HG02588 (cell line): ENCODE measurements at regions not wholly inside any gene's neighbourhood (a gene's known extent, or its start where the extent isn't known, plus 50 kb on each side); places are given as distances from the start of the nearest gene placed in this dataset.
"Not testable (repeated sequence)": the region's sequence is repeated elsewhere in the genome, so short reads cannot be mapped to it uniquely, and the experiment has no call there.

Experiments used
- ATAC-seq: cut with Tn5 transposase; IDR thresholded peaks from one replicate; pipeline ENCODE4 v1.9.1; 2021; ENCODE audit warnings: mild to moderate bottlenecking, moderate library complexity; ENCODE audit not compliant: unreplicated experiment

- ATAC-seq: no peak
Measured at GRCh38 chr13:74272826-74273225, 138.6 kb upstream of the KLF12 start.

GRCh38 chr13:74270018-74270417 lies 135.8 kb upstream of the KLF12 start:
- no peak for ATAC-seq

GRCh38 chr13:74266861-74267260 lies 132.7 kb upstream of the KLF12 start:
- no peak for ATAC-seq

GRCh38 chr13:74266309-74266708 lies 132.1 kb upstream of the KLF12 start:
- ATAC-seq: no peak

GRCh38 chr13:74264333-74264732 lies 130.1 kb upstream of the KLF12 start:
- ATAC-seq: no peak

GRCh38 chr13:74260420-74260819 lies 126.2 kb upstream of the KLF12 start:
- not testable (repeated sequence) for ATAC-seq

- ATAC-seq: no peak
Measured at GRCh38 chr13:74259641-74260040, 125.4 kb upstream of the KLF12 start.

GRCh38 chr13:74258961-74259360 lies 124.8 kb upstream of the KLF12 start:
- ATAC-seq: no peak

- ATAC-seq: no peak
Measured at GRCh38 chr13:74256969-74257368, 122.8 kb upstream of the KLF12 start.

GRCh38 chr13:74253161-74253560 lies 119.0 kb upstream of the KLF12 start:
- ATAC-seq: no peak

- ATAC-seq: no peak
Measured at GRCh38 chr13:74251778-74252519, 117.7 kb upstream of the KLF12 start.

- ATAC-seq: no peak
Measured at GRCh38 chr13:74250738-74251190, 116.6 kb upstream of the KLF12 start.

- ATAC-seq: no peak
Measured at GRCh38 chr13:74248477-74248876, 114.3 kb upstream of the KLF12 start.

- no peak for ATAC-seq
Measured at GRCh38 chr13:74246487-74246886, 112.3 kb upstream of the KLF12 start.

- ATAC-seq: no peak
Measured at GRCh38 chr13:74243637-74244526, 109.7 kb upstream of the KLF12 start.

GRCh38 chr13:74241343-74241742 lies 107.1 kb upstream of the KLF12 start:
- ATAC-seq: not testable (repeated sequence)

- no peak for ATAC-seq
Measured at GRCh38 chr13:74230984-74231501, 96.8 kb upstream of the KLF12 start.

- no peak for ATAC-seq
Measured at GRCh38 chr13:74229242-74229641, 95.0 kb upstream of the KLF12 start.

- ATAC-seq: no peak
Measured at GRCh38 chr13:74227476-74228158, 93.4 kb upstream of the KLF12 start.

- ATAC-seq: no peak
Measured at GRCh38 chr13:74226791-74227475, 92.7 kb upstream of the KLF12 start.

- no peak for ATAC-seq
Measured at GRCh38 chr13:74221752-74222151, 87.5 kb upstream of the KLF12 start.
